HepG2 (cell line): ENCODE measurements at regions not wholly inside any gene's neighbourhood (a gene's known extent, or its start where the extent isn't known, plus 50 kb on each side); places are given as distances from the start of the nearest gene placed in this dataset.

Experiments used
- ATAC-seq: fragments of 200-7000 bp; cut with Tn5 transposase; 3 replicates; pipeline ENCODE4 v1.9.1; 2020; ENCODE audit warnings: mild to moderate bottlenecking, moderate library complexity
- BruUV-seq: library from RNA; stranded (reverse); fragments of 400-500 nt; replicated peaks from 2 replicates; lab custom pipeline; 2021; lab: Mats Ljungman, UMichigan
- CTCF ChIA-PET: fragments of 300-600 bp; formaldehyde crosslinking; extraction: SDS; loops from one replicate; lab custom pipeline; 2021; ENCODE audit warnings: low total read pairs, inconsistent platforms, low intra/inter-chr PET ratio; lab: Yijun Ruan, JAX
- POLR2A ChIA-PET: fragments of 350-600 bp; sonication (Branson Sonifier 250); formaldehyde crosslinking; loops from one replicate; lab custom pipeline; 2020; ENCODE audit warnings: antibody characterized with exemption, inconsistent platforms; lab: Yijun Ruan, JAX
- DNase-seq: peaks from one replicate; pipeline ENCODE4 v3.0.0-alpha.2; 2015; ENCODE audit warnings: low spot score
- FAIRE-seq: peaks from 3 replicates; lab custom pipeline; 2011; peaks lifted over from hg19 to GRCh38; lab: Jason Lieb, UNC
- H2AFZ ChIP-seq: one replicate; pipeline ENCODE4 v1.6.1; 2011; ENCODE audit warnings: low read length, inconsistent platforms
- H3K27ac ChIP-seq: fragments of 300-600 bp; 3 replicates; pipeline ENCODE4 v1.8.0; 2011; ENCODE audit warnings: mixed run types, mild to moderate bottlenecking, mixed read lengths, low read length, inconsistent platforms; ENCODE audit not compliant: insufficient read depth; ENCODE audit errors: extremely low read length
- H3K27me3 ChIP-seq, 2 experiments: fragments of 200-600 bp in 1 of 2; 2 replicates in 1 of 2; 3 replicates in 1 of 2; pipeline versions ENCODE4 v1.6.0 to v1.8.0; 2011; ENCODE audit warnings: low read length in 2 of 2, mild to moderate bottlenecking in 2 of 2, moderate library complexity in 2 of 2, inconsistent platforms in 1 of 2; ENCODE audit not compliant: insufficient read depth in 2 of 2, control insufficient read depth in 1 of 2
- H3K36me3 ChIP-seq, 2 experiments: fragments of 200-600 bp in 1 of 2; replicated peaks in 1 of 2; 2 replicates in 1 of 2; 3 replicates in 1 of 2; pipeline versions ENCODE4 v1.5.1 to v1.8.0; 2011; ENCODE audit warnings: low read length in 2 of 2, inconsistent platforms in 1 of 2; ENCODE audit not compliant: insufficient read depth in 2 of 2, control insufficient read depth in 1 of 2
- H3K4me1 ChIP-seq: 2 replicates; pipeline ENCODE4 v1.5.1; 2012; ENCODE audit warnings: low read length, inconsistent platforms; ENCODE audit not compliant: insufficient read depth
- H3K4me2 ChIP-seq: 2 replicates; pipeline ENCODE4 v1.6.0; 2011; ENCODE audit warnings: low read depth, low read length, inconsistent platforms
- H3K4me3 ChIP-seq, 3 experiments: fragments of 200-600 bp in 1 of 3; sonication (generic), shearing (Covaris generic) in 1 of 3; replicated peaks in 1 of 3; 2 replicates each; pipeline ENCODE4 v1.5.1; 2011 to 2016; ENCODE audit warnings: low read length in 3 of 3, inconsistent platforms in 2 of 3, low read depth in 2 of 3, mild to moderate bottlenecking in 2 of 3, control low read depth in 1 of 3, mixed read lengths in 1 of 3; ENCODE audit not compliant: insufficient read depth in 1 of 3
- H3K79me2 ChIP-seq: one replicate; pipeline ENCODE4 v1.6.1; 2011; ENCODE audit warnings: low read length, inconsistent platforms; ENCODE audit not compliant: insufficient read depth
- H3K9ac ChIP-seq: 2 replicates; pipeline ENCODE4 v1.6.0; 2011; ENCODE audit warnings: mild to moderate bottlenecking, low read depth, low read length, inconsistent platforms; ENCODE audit not compliant: insufficient read depth
- H3K9me3 ChIP-seq: 2 replicates; pipeline ENCODE4 v1.5.1; 2012; ENCODE audit warnings: mild to moderate bottlenecking, low read length
- H4K20me1 ChIP-seq: 2 replicates; pipeline ENCODE4 v1.6.0; 2011; ENCODE audit warnings: inconsistent platforms, mild to moderate bottlenecking, low read length, moderate library complexity; ENCODE audit not compliant: insufficient read depth
- CREB1 ChIP-seq, 2 experiments: fragments of 450-650 bp in 1 of 2; IDR thresholded peaks; 2 replicates each; pipeline ENCODE4 v1.6.1; 2016 to 2017; ENCODE audit warnings: control low read depth in 1 of 2, mild to moderate bottlenecking in 1 of 2, missing compliant biosample characterization in 1 of 2, missing genetic modification characterization in 1 of 2
- FOSL1 ChIP-seq: sonication (generic); formaldehyde crosslinking; IDR thresholded peaks from 2 replicates; pipeline ENCODE4 v1.9.0; 2021; ENCODE audit warnings: missing genetic modification reagents, borderline replicate concordance
- FOSL2 ChIP-seq: sonication (generic); formaldehyde crosslinking; IDR thresholded peaks from 2 replicates; pipeline ENCODE4 v1.4.0; 2020; ENCODE audit warnings: missing genetic modification reagents
- FOXA1 ChIP-seq, 2 experiments: fragments of 450-650 bp in 1 of 2; sonication (generic) in 1 of 2; formaldehyde crosslinking in 1 of 2; IDR thresholded peaks; 2 replicates each; pipeline versions ENCODE4 v1.4.0 to v1.6.1; 2016 to 2020; ENCODE audit warnings: missing genetic modification reagents in 1 of 2
- FOXA3 ChIP-seq: IDR thresholded peaks from 2 replicates; pipeline ENCODE4 v1.6.1; 2016; ENCODE audit warnings: missing genetic modification reagents, missing compliant biosample characterization
- GATAD2A ChIP-seq: IDR thresholded peaks from 2 replicates; pipeline ENCODE4 v1.6.1; 2016
- MIXL1 ChIP-seq: IDR thresholded peaks from 2 replicates; pipeline ENCODE4 v1.6.1; 2016
- NPAS2 ChIP-seq: sonication (generic); formaldehyde crosslinking; IDR thresholded peaks from 2 replicates; pipeline ENCODE4 v1.8.0; 2022; ENCODE audit warnings: mild to moderate bottlenecking, missing genetic modification reagents, borderline replicate concordance
- RARA ChIP-seq: IDR thresholded peaks from 2 replicates; pipeline ENCODE4 v1.6.1; 2016; ENCODE audit warnings: missing genetic modification reagents, missing compliant biosample characterization
- RBAK ChIP-seq: sonication (generic); formaldehyde crosslinking; IDR thresholded peaks from 2 replicates; pipeline ENCODE4 v1.5.1; 2020; ENCODE audit warnings: mild to moderate bottlenecking, missing genetic modification reagents
- SOX6 ChIP-seq, 2 experiments: fragments of 450-650 bp in 1 of 2; sonication (generic) in 1 of 2; formaldehyde crosslinking in 1 of 2; IDR thresholded peaks; 2 replicates each; pipeline versions ENCODE4 v1.4.0 to v1.6.1; 2017 to 2020; ENCODE audit warnings: antibody characterized with exemption in 1 of 2, mild to moderate bottlenecking in 1 of 2, missing genetic modification reagents in 1 of 2
- ZNF207 ChIP-seq: fragments of 450-650 bp; IDR thresholded peaks from 2 replicates; pipeline ENCODE4 v1.6.1; 2016; ENCODE audit warnings: antibody characterized with exemption, borderline replicate concordance
- WGBS: methylation state at CpG from one replicate; pipeline ENCODE4 v1.1.6; 2017; ENCODE audit warnings: low lambda C conversion rate; 5-methylcytosine and 5-hydroxymethylcytosine counted together
- in situ Hi-C: cut with HindIII; loops from 2 replicates; pipeline ENCODE4 v1.10.0; 2017; ENCODE audit warnings: low pct_unique_long_range_greater_than_20kb; ENCODE audit not compliant: extremely low pct_ligation_motif_present
- intact Hi-C: fragments of 100-400 bp; cut with micrococcal nuclease; formaldehyde crosslinking; loops from one replicate; pipeline ENCODE4 v1.10.0; 2022; ENCODE audit not compliant: unreplicated experiment
- TF ChIP-seq, protein P1 (sequence below): sonication (generic); formaldehyde crosslinking; IDR thresholded peaks from 2 replicates; pipeline ENCODE4 v1.4.0; 2020; ENCODE audit warnings: missing genetic modification reagents
- TF ChIP-seq, protein P2 (sequence below): IDR thresholded peaks from 2 replicates; pipeline ENCODE4 v1.4.0; 2020; ENCODE audit warnings: mild to moderate bottlenecking, missing genetic modification reagents

DNA sequence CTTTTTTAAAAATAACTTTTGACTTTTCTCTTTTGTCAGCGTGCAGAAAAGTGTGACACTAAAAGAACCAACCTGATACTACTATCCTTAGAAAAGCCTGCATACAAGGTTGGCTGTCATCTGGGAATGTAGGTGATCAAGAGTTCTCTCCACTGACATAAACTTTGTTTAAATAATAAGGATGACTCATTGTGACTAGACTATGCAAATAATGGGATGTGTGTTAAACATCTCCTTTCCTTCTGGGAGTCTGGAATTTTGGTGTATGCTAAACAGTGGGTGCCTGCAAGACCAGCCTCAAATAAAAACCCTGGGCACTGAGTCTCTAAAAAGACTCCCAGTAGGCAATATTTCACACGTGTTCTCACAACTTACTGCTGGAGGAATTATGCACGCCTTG lies 373.4 kb downstream of the CNTNAP4 start:
- Histone ChIP-seq H3K4me3 (no peak overlapping the region), H3K27me3 (no peaks in the 10 kb centered on the region), H3K4me2 (no peak overlapping the region), H3K79me2 (no peaks in the 10 kb centered on the region), H3K27ac (no peak overlapping the region), H3K4me1 (peaks cover 7% of the 10 kb centered on the region), H4K20me1 (no peaks in the 10 kb centered on the region), H3K9ac (no peak overlapping the region), H2AFZ (no peak overlapping the region), H3K9me3 (no peaks in the 10 kb centered on the region), H3K36me3 (no peaks in the 10 kb centered on the region)
- WGBS = 2% methylated on average over 3 of the region's 3 CpGs
- DNase-seq = peak; percentile 74
- ChIA-PET CTCF (no interaction called here), POLR2A (no interaction called here)
- no peak for FAIRE-seq
- TF ChIP-seq, protein P1, sequence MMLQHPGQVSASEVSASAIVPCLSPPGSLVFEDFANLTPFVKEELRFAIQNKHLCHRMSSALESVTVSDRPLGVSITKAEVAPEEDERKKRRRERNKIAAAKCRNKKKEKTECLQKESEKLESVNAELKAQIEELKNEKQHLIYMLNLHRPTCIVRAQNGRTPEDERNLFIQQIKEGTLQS (CRISPR knock-in tag) = peak; percentile 65; the same call in 1 of the 2 replicates
- TF ChIP-seq RBAK (CRISPR knock-in tag) (no peak), GATAD2A (CRISPR knock-in tag) (0 out of 2 replicates have a peak, but pooled peaks have one; percentile 17), FOXA1 (IDR thresholded peaks at IDR 0.05) (no peak), FOXA1 (CRISPR knock-in tag; IDR thresholded peaks at IDR 0.05) (peak; percentile 39; the same call in 1 of the 2 replicates), CREB1 (IDR thresholded peaks at IDR 0.05) (0 out of 2 replicates have a peak, but pooled peaks have one; percentile 23), CREB1 (CRISPR knock-in tag; IDR thresholded peaks at IDR 0.05) (no peak), FOSL2 (CRISPR knock-in tag) (peak; percentile 80), SOX6 (IDR thresholded peaks at IDR 0.05) (no peak), SOX6 (CRISPR knock-in tag; IDR thresholded peaks at IDR 0.05) (no peak), NPAS2 (CRISPR knock-in tag) (no peak), ZNF207 (no peak), FOXA3 (CRISPR knock-in tag) (peak; percentile 51; the same call in 1 of the 2 replicates), FOSL1 (CRISPR knock-in tag) (peak; percentile 61; the same call in 1 of the 2 replicates), MIXL1 (no peak), RARA (0 out of 2 replicates have a peak, but pooled peaks have one; percentile 34)
- TF ChIP-seq, protein P2, sequence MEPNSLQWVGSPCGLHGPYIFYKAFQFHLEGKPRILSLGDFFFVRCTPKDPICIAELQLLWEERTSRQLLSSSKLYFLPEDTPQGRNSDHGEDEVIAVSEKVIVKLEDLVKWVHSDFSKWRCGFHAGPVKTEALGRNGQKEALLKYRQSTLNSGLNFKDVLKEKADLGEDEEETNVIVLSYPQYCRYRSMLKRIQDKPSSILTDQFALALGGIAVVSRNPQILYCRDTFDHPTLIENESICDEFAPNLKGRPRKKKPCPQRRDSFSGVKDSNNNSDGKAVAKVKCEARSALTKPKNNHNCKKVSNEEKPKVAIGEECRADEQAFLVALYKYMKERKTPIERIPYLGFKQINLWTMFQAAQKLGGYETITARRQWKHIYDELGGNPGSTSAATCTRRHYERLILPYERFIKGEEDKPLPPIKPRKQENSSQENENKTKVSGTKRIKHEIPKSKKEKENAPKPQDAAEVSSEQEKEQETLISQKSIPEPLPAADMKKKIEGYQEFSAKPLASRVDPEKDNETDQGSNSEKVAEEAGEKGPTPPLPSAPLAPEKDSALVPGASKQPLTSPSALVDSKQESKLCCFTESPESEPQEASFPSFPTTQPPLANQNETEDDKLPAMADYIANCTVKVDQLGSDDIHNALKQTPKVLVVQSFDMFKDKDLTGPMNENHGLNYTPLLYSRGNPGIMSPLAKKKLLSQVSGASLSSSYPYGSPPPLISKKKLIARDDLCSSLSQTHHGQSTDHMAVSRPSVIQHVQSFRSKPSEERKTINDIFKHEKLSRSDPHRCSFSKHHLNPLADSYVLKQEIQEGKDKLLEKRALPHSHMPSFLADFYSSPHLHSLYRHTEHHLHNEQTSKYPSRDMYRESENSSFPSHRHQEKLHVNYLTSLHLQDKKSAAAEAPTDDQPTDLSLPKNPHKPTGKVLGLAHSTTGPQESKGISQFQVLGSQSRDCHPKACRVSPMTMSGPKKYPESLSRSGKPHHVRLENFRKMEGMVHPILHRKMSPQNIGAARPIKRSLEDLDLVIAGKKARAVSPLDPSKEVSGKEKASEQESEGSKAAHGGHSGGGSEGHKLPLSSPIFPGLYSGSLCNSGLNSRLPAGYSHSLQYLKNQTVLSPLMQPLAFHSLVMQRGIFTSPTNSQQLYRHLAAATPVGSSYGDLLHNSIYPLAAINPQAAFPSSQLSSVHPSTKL (CRISPR knock-in tag) = peak; percentile 58
- intact Hi-C loops = loop anchor here (5.0 kb wide), 3 partner anchors 78 to 848 kb away; no protein-coding TSS in a partner anchor
- BruUV-seq = no TSS peak
- in situ Hi-C loops = loop anchor here (5.0 to 25.0 kb wide), 3 partner anchors 376 to 863 kb away; partner anchors contain the start of gene CNTNAP4
- ATAC-seq = peak; percentile 83
